ENCODE measurements at regions not wholly inside any gene's neighbourhood (a gene's known extent, or its start where the extent isn't known, plus 50 kb on each side); places are given as distances from the start of the nearest gene placed in this dataset.
"Not testable (repeated sequence)": the region's sequence is repeated elsewhere in the genome, so short reads cannot be mapped to it uniquely, and the experiment has no call there.

DNA sequence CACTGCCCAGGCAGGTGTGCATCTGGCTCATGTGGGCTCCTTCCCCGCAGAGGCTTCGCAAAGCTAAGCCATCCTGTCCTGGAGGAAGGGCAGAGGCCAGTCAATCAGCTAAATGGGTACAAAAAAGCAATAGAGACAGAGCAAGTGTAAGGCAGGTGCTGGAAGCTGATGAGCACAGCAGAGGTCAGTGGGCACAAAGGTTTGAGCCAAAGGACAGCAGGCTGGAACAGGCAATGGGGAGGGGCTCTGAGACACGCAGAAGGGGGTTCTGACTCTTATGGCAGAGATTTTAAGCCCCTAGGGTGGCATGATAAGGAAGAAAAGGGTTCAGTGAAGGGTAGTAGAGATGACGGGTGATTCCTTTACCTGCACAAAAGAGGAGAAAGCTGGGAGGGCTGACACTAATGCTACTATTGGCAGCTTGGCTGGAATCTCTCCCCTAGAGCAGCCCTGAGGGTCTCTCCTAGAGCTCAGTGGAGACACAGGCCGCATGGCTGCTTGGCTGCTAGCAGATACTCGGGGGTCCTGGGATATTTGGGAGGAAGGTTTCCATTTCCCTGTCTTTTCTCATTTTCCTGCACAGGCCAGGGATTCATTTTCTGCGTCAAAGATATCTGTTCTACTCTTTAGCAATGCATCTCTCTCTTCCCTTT lies 132.4 kb downstream of the MYCN start:
- no peak for DNase-seq (ENCODE audit: low read depth)
- in situ Hi-C loops (cut with HindIII; ENCODE audit: low pct_unique_long_range_greater_than_20kb, low sequenced_read_pairs), result no loop called here

DNA sequence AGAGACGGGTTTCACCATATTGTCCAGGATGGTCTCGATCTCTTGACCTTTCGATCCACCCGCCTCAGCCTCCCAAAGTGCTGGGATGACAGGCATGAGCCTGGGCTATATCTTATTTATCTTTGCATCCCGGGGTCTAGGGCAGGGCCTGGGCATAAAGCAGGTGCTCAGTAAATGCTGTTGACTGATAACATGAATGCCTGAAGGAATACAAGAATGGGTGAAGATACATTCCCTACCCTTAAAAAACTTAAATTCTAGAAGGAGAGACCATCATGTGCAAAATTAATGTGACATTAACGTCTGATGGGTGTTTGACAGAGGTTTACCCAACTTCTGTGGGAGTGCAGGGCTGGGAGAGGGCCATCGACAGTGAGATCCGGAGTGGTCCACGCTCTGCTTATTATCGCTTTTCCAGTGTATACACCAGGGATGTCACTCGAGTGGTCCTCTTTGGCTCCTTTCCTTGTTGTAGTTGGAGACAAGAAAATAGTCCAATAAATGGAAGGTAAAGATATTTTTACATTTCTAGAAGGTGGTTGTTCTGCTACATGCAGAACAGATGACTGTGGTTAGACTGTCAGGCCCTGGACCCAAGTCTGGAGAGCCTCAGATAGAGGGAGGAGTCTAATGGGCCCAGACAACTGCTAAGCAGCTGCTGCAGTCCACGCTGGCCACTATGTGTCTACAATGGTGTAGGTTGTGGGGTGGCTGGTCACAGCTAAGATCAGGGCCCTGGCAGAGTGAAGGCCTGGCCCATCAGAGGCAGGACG lies 131.7 kb downstream of the MYCN start:
- DNase-seq (ENCODE audit: low read depth), result no peak
- in situ Hi-C loops (cut with HindIII; ENCODE audit: low pct_unique_long_range_greater_than_20kb, low sequenced_read_pairs), result no loop called here

GRCh38 chr2:16071039-16071864 lies 130.9 kb downstream of the MYCN start:
- DNase-seq (ENCODE audit: low read depth), result no peak
- in situ Hi-C loops (cut with HindIII; ENCODE audit: low pct_unique_long_range_greater_than_20kb, low sequenced_read_pairs), result no loop called here

GRCh38 chr2:16070648-16070971 lies 130.3 kb downstream of the MYCN start:
- in situ Hi-C loops (cut with HindIII; ENCODE audit: low pct_unique_long_range_greater_than_20kb, low sequenced_read_pairs), result no loop called here
- DNase-seq (ENCODE audit: low read depth), result no peak

DNA sequence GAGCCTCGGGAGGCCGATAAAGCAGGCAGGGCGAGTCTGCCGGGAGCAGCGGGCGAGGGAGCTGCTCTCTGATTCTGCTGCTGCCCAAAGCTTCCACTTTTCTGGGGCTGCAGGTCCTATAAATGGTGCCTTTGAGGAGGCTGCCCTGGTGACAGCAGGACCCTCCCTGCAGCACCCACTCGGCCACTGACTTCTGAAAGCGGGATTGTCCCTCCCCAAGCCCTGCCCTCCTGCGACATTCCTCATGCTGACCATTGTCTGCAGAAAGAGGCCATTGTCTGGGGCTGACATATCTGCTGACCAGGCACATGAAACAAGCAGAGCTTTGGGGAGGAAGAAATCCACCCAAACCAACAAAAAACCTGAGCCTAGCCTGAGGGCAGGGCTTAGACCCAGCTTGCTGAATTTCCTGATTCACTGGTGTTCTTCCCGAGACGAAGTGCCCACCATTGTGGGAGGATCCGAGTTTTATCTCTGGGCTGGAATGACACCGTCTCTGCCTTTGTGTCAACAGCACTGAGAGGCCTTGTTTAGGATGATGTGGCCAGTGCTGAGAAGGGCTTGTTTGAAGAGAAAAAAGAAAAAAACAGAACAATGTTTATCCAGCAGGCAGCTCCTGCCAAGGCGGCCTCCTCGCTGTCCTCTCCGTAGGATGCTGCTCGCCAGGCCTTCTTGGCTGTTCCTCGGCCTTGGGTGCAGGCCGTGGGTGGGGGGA lies 129.7 kb downstream of the MYCN start:
- DNase-seq (ENCODE audit: low read depth), result no peak
- in situ Hi-C loops (cut with HindIII; ENCODE audit: low pct_unique_long_range_greater_than_20kb, low sequenced_read_pairs), result no loop called here

DNA sequence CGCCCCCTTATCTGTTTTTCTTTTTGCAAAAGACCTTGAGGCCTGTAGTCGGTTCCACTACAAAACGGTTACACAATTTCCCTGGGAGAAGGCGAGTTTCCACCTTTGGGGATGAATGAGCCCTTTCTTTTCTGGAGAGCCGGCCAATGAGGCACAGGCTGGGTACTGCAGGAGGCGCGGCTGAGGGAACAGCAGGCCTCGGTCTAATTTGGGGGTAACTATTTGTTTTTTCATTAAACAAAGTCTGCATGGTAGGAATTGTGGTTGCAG lies 129.2 kb downstream of the MYCN start:
- no peak for DNase-seq (ENCODE audit: low read depth)
- in situ Hi-C loops (cut with HindIII; ENCODE audit: low pct_unique_long_range_greater_than_20kb, low sequenced_read_pairs), result no loop called here

DNA sequence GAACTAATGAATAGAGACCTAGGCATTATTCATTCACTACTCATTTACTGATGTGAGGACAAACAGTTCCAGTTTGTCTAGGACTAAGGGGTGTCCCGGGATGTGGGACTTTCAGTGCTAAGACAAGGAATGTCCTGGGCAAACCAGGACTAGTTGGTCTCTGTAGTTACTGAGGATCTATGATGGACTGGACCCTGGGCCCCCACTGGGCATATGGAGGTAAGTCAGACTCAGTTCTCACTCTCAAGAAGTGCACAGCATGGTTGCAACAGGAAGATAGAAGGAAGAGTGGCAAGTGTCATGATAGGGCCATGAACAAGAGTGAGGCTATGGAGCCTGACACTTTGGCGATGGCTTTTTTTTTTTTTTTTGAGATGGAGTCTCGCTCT lies 128.2 kb downstream of the MYCN start:
- in situ Hi-C loops (cut with HindIII; ENCODE audit: low pct_unique_long_range_greater_than_20kb, low sequenced_read_pairs), result no loop called here
- DNase-seq (ENCODE audit: low read depth), result no peak

DNA sequence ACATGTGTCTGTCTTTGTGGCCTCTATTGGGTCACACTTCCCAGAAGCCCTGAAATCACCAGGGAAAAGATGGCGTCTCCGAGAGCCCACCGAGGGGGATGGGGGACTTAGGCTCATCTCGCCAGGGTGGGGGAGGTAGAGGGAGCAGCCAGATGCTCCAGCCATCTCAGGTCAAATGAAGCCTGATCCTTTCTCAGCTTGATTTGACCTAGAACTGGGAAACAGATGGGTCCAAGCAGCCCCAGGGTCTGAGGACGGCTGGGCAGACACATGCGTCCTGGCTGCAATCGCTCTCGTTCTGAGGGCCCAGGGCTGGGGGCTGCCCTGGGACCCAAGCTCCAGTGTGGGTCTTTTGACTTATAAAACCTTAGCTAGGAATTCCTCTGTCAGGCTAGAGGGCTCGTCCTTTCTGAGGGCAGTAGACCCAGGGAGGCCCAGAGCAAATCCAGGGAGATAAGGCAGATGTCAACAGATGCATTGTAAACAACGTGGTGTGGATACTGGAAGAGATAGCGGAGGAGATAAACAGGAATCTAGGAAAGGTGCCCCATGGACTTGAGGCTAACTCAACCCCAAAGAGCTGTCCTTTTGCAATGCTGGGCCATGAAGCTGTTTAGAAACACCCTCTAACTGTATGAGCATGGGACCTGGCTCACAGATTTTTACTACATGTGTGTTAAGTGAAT lies 127.7 kb downstream of the MYCN start:
- in situ Hi-C loops (cut with HindIII; ENCODE audit: low pct_unique_long_range_greater_than_20kb, low sequenced_read_pairs), result no loop called here
- DNase-seq (ENCODE audit: low read depth), result no peak

GRCh38 chr2:16067444-16067843 lies 127.1 kb downstream of the MYCN start:
- in situ Hi-C loops (cut with HindIII; ENCODE audit: low pct_unique_long_range_greater_than_20kb, low sequenced_read_pairs), result no loop called here
- no peak for DNase-seq (ENCODE audit: low read depth)

GRCh38 chr2:16067037-16067406 lies 126.7 kb downstream of the MYCN start:
- no peak for DNase-seq (ENCODE audit: low read depth)
- in situ Hi-C loops (cut with HindIII; ENCODE audit: low pct_unique_long_range_greater_than_20kb, low sequenced_read_pairs), result no loop called here

GRCh38 chr2:16066261-16067036 lies 126.1 kb downstream of the MYCN start:
- in situ Hi-C loops (cut with HindIII; ENCODE audit: low pct_unique_long_range_greater_than_20kb, low sequenced_read_pairs), result no loop called here
- no peak for DNase-seq (ENCODE audit: low read depth)

DNA sequence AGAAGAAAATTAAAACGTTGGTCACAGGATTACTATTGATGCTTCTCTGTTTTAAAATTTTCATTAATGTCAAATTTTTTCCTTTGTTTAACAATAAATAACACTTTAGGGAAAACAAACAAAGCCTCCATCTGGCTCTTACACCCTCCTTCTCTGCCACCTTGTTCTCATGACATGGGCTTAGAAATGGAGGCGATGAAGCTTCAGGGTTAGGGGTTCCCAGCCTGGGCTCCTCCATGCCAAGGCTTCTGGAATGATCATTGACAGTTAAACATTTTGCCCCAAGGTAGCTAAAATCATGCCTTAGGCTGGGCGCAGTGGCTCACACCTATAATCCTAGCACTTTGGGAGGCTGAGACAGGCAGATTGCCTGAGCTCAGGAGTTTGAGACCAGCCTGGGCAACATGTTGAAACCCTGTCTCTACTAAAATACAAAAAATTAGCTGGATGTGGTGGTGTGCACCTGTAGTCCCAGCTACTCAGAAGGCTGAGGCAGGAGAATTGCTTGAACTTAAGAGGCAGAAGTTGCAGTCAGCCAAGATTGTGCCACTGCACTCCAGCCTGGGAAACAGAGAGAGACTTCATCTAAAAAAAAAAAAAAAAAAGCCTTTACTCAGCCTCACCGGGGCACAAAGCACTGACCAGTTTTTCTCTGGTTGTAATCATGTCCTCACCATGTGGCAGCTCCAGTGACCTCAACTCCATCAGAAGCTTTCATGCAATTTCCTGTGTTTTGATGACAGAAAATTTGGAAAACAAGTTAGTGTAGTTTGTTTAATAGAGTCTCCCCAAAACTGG lies 125.1 kb downstream of the MYCN start:
- in situ Hi-C loops (cut with HindIII; ENCODE audit: low pct_unique_long_range_greater_than_20kb, low sequenced_read_pairs); DNase-seq (ENCODE audit: low read depth): not testable (repeated sequence)

GRCh38 chr2:16064745-16065144 lies 124.4 kb downstream of the MYCN start:
- in situ Hi-C loops (cut with HindIII; ENCODE audit: low pct_unique_long_range_greater_than_20kb, low sequenced_read_pairs), result no loop called here

DNA sequence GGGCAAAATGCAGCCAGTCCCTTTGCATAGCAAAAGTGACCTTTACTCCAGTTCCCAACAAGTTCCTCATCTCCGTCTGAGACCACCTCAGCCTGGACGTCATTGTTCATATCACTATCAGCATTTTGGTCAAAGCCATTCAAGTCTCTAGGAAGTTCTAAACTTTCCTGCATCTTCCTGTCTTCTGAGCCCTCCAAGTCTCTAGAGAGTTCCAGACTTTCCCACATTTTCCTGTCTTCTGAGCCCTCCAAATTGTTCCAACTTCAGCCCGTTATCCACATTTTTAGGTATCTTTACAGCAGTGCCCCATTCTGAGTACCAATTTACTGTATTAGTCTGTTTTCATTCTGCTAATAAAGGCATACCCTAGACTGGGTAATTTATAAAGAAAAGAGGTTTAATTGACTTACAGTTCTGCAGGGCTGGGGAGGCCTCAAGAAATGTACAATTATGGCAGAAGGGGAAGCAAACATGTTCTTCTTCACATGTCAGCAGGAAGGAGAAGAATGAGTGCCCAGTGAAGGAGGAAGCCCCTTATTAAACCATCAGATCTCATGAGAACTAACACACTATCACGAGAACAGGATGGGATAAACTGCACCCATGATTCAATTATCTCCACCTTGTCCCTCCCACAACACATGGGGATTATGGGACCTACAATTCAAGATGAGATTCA lies 123.7 kb downstream of the MYCN start:
- DNase-seq (ENCODE audit: low read depth), result no peak
- in situ Hi-C loops (cut with HindIII; ENCODE audit: low pct_unique_long_range_greater_than_20kb, low sequenced_read_pairs), result no loop called here

More at GRCh38 chr2:16064745-16065144, 124.4 kb downstream of the MYCN start:
- no peak for DNase-seq (ENCODE audit: low read depth)

- in situ Hi-C loops (cut with HindIII; ENCODE audit: low pct_unique_long_range_greater_than_20kb, low sequenced_read_pairs), result no loop called here
- DNase-seq (ENCODE audit: low read depth), result no peak
Observed at GRCh38 chr2:16063251-16063850, 123.0 kb downstream of the MYCN start.
